ENCODE measurements at regions not wholly inside any gene's neighbourhood (a gene's known extent, or its start where the extent isn't known, plus 50 kb on each side); places are given as distances from the start of the nearest gene placed in this dataset.

- no peak for DNase-seq (ENCODE audit: low read depth in 1 of 2, low spot score in 1 of 2)
- no peak overlapping the region for H3K27ac ChIP-seq
- H3K4me1 ChIP-seq = peaks cover 44% of the 10 kb centered on the region
- WGBS (ENCODE audit: missing lambda C conversion rate) = 84% methylated on average over 3 of the region's 3 CpGs
- ChIA-PET CTCF (no interaction called here), POLR2A (no interaction called here)
- peaks cover 4% of the 10 kb centered on the region; the same call in 1 of the 3 replicates for H3K9me3 ChIP-seq
- FAIRE-seq = no peak
- H3K4me2 ChIP-seq = no peak overlapping the region
- TF ChIP-seq KDM1A (IDR thresholded peaks at IDR 0.05; ENCODE audit: low read depth) (no peak), FOSL2 (IDR thresholded peaks at IDR 0.05) (no peak), FOSL2 (CRISPR knock-in tag; IDR thresholded peaks at IDR 0.05) (peak; percentile 47), CHD4 (IDR thresholded peaks at IDR 0.05; ENCODE audit: borderline replicate concordance) (no peak), KDM5A (IDR thresholded peaks at IDR 0.05) (no peak), JUN (IDR thresholded peaks at IDR 0.05) (no peak), USF2 (IDR thresholded peaks at IDR 0.05) (no peak), EHMT2 (IDR thresholded peaks at IDR 0.05; ENCODE audit: low read depth) (no peak)
- ATAC-seq = no peak
- no peak overlapping the region for H3K4me3 ChIP-seq
Measured at GRCh38 chr17:63277629-63278028, 168.5 kb downstream of the CYB561 start.

- no peak for ATAC-seq
- H3K4me2 ChIP-seq = no peak overlapping the region
- DNase-seq (ENCODE audit: low read depth in 1 of 2, low spot score in 1 of 2) = no peak
- no peak overlapping the region for H3K4me3 ChIP-seq
- no peak for FAIRE-seq
- ChIA-PET CTCF (interaction anchor here (1.0 kb wide), 1 partner anchor 105 kb away, joined by 3 read pairs; no protein-coding TSS in a partner anchor), POLR2A (no interaction called here)
- 0 out of 3 replicates have a peak, but pooled peaks cover 4% of the 10 kb centered on the region for H3K9me3 ChIP-seq
- TF ChIP-seq ESRRA (IDR thresholded peaks at IDR 0.05; ENCODE audit: borderline replicate concordance, low read length) (no peak), GATA3 (IDR thresholded peaks at IDR 0.05; ENCODE audit: borderline replicate concordance) (no peak), HOXA7 (CRISPR knock-in tag; IDR thresholded peaks at IDR 0.05) (no peak)
- WGBS (ENCODE audit: missing lambda C conversion rate) = 73% methylated on average over 2 of the region's 2 CpGs
- peaks cover 38% of the 10 kb centered on the region for H3K4me1 ChIP-seq
- no peak overlapping the region for H3K27ac ChIP-seq
Measured at GRCh38 chr17:63278728-63279442, 167.2 kb downstream of the CYB561 start.

GRCh38 chr17:63279498-63280230 lies 166.4 kb downstream of the CYB561 start:
- TF ChIP-seq NPAS2 (CRISPR knock-in tag; IDR thresholded peaks at IDR 0.05; ENCODE audit: borderline replicate concordance) (no peak), NR3C1 (IDR thresholded peaks at IDR 0.05) (no peak), MAFK (IDR thresholded peaks at IDR 0.05; ENCODE audit: partially characterized antibody) (no peak), FOXS1 (CRISPR knock-in tag; IDR thresholded peaks at IDR 0.05) (no peak)
- ATAC-seq (no peak), DNase-seq (ENCODE audit: low read depth in 1 of 2, low spot score in 1 of 2) (no peak), FAIRE-seq (no peak)
- Histone ChIP-seq H3K4me1 (peaks cover 30% of the 10 kb centered on the region), H3K4me2 (no peak overlapping the region), H3K9me3 (0 out of 3 replicates have a peak, but pooled peaks cover 4% of the 10 kb centered on the region), H3K27ac (no peak overlapping the region), H3K4me3 (no peak overlapping the region)
- POLR2A ChIA-PET = no interaction called here
- WGBS (ENCODE audit: missing lambda C conversion rate) = 70% methylated on average over 2 of the region's 2 CpGs
- CTCF ChIA-PET = interaction anchor here (1.0 kb wide), 1 partner anchor 106 kb away, joined by 3 read pairs; no protein-coding TSS in a partner anchor

GRCh38 chr17:63282455-63282854 lies 163.7 kb downstream of the CYB561 start:
- TF ChIP-seq HOXA7 (CRISPR knock-in tag; IDR thresholded peaks at IDR 0.05) = no peak
- TF ChIP-seq KDM5A (IDR thresholded peaks at IDR 0.05) = no peak
- Histone ChIP-seq H3K27ac (no peak overlapping the region), H3K4me3 (no peak overlapping the region), H3K4me2 (no peak overlapping the region), H3K9me3 (peaks cover 28% of the 10 kb centered on the region), H3K4me1 (peaks cover 2% of the 10 kb centered on the region; the same call in 1 of the 3 replicates)
- ATAC-seq (no peak), DNase-seq (ENCODE audit: low read depth in 1 of 2, low spot score in 1 of 2) (no peak), FAIRE-seq (no peak)
- 92% methylated on average over 4 of the region's 4 CpGs for WGBS (ENCODE audit: missing lambda C conversion rate)
- ChIA-PET POLR2A (no interaction called here), CTCF (no interaction called here)

- no peak overlapping the region for H3K4me3 ChIP-seq
- no peak overlapping the region for H3K27ac ChIP-seq
- H3K9me3 ChIP-seq = peaks cover 30% of the 10 kb centered on the region
- ChIA-PET CTCF (interaction anchor here (0.9 kb wide), 1 partner anchor 12 kb away, joined by 3 read pairs; no protein-coding TSS in a partner anchor), POLR2A (no interaction called here)
- H3K4me2 ChIP-seq = no peak overlapping the region
- DNase-seq (ENCODE audit: low read depth in 1 of 2, low spot score in 1 of 2) = no peak
- no peak for ATAC-seq
- no peak for FAIRE-seq
- TF ChIP-seq HDAC2 (IDR thresholded peaks at IDR 0.05) (no peak), TP53 (CRISPR knock-in tag; IDR thresholded peaks at IDR 0.05) (no peak), PBX3 (IDR thresholded peaks at IDR 0.05) (no peak), HMGXB4 (CRISPR knock-in tag; IDR thresholded peaks at IDR 0.05; ENCODE audit: borderline replicate concordance) (no peak), EP300 (IDR thresholded peaks at IDR 0.05) (no peak), HOXB5 (CRISPR knock-in tag; IDR thresholded peaks at IDR 0.05) (no peak), NPAS2 (CRISPR knock-in tag; IDR thresholded peaks at IDR 0.05; ENCODE audit: borderline replicate concordance) (no peak), HOXA7 (CRISPR knock-in tag; IDR thresholded peaks at IDR 0.05) (no peak), RFX5 (IDR thresholded peaks at IDR 0.05) (no peak), CBX8 (IDR thresholded peaks at IDR 0.05) (no peak), EHF (CRISPR knock-in tag; IDR thresholded peaks at IDR 0.05) (no peak)
- no peaks in the 10 kb centered on the region for H3K4me1 ChIP-seq
- 93% methylated on average over 4 of the region's 4 CpGs for whole genome bisulfite sequencing (ENCODE audit: missing lambda C conversion rate)
Measured at GRCh38 chr17:63285551-63285950, 160.6 kb downstream of the CYB561 start.

Data from A549 (cell line).